GM18858 (cell line): ENCODE measurements at regions not wholly inside any gene's neighbourhood (a gene's known extent, or its start where the extent isn't known, plus 50 kb on each side); places are given as distances from the start of the nearest gene placed in this dataset.
A peak's percentile ranks its signal among the peaks of the same experiment; 100 is the strongest.

Experiments used
- ATAC-seq: cut with Tn5 transposase; IDR thresholded peaks from one replicate; pipeline ENCODE4 v1.9.1; 2021; ENCODE audit not compliant: unreplicated experiment

GRCh38 chr2:185145316-185146121 lies 547.2 kb downstream of the ZNF804A start:
- ATAC-seq = no peak

- ATAC-seq = no peak
Measured at GRCh38 chr2:185147361-185147760, 549.0 kb downstream of the ZNF804A start.

- ATAC-seq = no peak
Measured at GRCh38 chr2:185152186-185152585, 553.9 kb downstream of the ZNF804A start.

- ATAC-seq = no peak
Measured at GRCh38 chr2:185161701-185162100, 563.4 kb downstream of the ZNF804A start.

- ATAC-seq = no peak
Measured at GRCh38 chr2:185174353-185174752, 564.3 kb upstream of the FSIP2 start.

GRCh38 chr2:185179743-185180142 lies 558.9 kb upstream of the FSIP2 start:
- ATAC-seq = no peak

GRCh38 chr2:185181901-185182300 lies 556.7 kb upstream of the FSIP2 start:
- no peak for ATAC-seq

- no peak for ATAC-seq
Measured at GRCh38 chr2:185185044-185185443, 553.6 kb upstream of the FSIP2 start.

- no peak for ATAC-seq
Measured at GRCh38 chr2:185187421-185187820, 551.2 kb upstream of the FSIP2 start.

GRCh38 chr2:185188656-185189055 lies 549.9 kb upstream of the FSIP2 start:
- ATAC-seq = no peak

- ATAC-seq = no peak
Measured at GRCh38 chr2:185201063-185201462, 537.5 kb upstream of the FSIP2 start.

GRCh38 chr2:185202381-185202780 lies 536.2 kb upstream of the FSIP2 start:
- no peak for ATAC-seq

GRCh38 chr2:185202945-185203528 lies 535.6 kb upstream of the FSIP2 start:
- ATAC-seq = no peak

- ATAC-seq = no peak
Measured at GRCh38 chr2:185208261-185208660, 530.3 kb upstream of the FSIP2 start.

- peak; percentile 44 for ATAC-seq
Measured at GRCh38 chr2:185215497-185215896, 523.1 kb upstream of the FSIP2 start.

GRCh38 chr2:185219981-185220380 lies 518.6 kb upstream of the FSIP2 start:
- no peak for ATAC-seq

- no peak for ATAC-seq
Measured at GRCh38 chr2:185222311-185222710, 516.3 kb upstream of the FSIP2 start.

- ATAC-seq = no peak
Measured at GRCh38 chr2:185227391-185227790, 511.2 kb upstream of the FSIP2 start.

- no peak for ATAC-seq
Measured at GRCh38 chr2:185239491-185239890, 499.1 kb upstream of the FSIP2 start.

GRCh38 chr2:185240796-185241195 lies 497.8 kb upstream of the FSIP2 start:
- ATAC-seq = no peak

GRCh38 chr2:185241556-185241955 lies 497.0 kb upstream of the FSIP2 start:
- no peak for ATAC-seq

- no peak for ATAC-seq
Measured at GRCh38 chr2:185242462-185242861, 496.1 kb upstream of the FSIP2 start.

GRCh38 chr2:185245216-185245615 lies 493.4 kb upstream of the FSIP2 start:
- no peak for ATAC-seq
